ENCODE measurements at regions not wholly inside any gene's neighbourhood (a gene's known extent, or its start where the extent isn't known, plus 50 kb on each side); places are given as distances from the start of the nearest gene placed in this dataset.

DNA sequence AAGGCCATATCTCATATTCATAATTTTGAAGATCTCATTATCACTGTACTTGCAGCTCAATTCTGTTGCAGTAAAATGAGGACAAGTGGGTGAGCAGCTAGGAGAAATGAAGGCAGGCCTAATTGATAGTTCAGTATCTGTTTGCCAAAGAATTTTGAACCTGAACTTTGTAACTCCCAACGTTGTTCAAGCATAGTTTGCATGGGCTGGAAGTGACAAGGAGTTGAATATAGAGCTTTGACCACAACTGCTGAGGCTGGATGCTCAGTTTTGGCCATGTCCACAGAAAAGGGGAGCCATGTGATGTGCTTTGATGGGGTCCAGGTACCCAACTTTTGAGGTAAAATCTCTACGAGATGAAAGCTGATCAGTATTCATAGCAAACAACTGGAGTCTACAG, 177.5 kb downstream of the NXNL2 start:
- Mint-ChIP-seq H3K27ac (no peak overlapping the region), H3K4me1 (ENCODE audit: low read depth) (no peaks in the 10 kb centered on the region), H3K4me3 (no peak overlapping the region), H3K27me3 (ENCODE audit: low read depth) (peaks cover 16% of the 10 kb centered on the region), H3K9me3 (peaks cover 0 to 4% of the 10 kb centered on the region in 2 donors), H3K36me3 (ENCODE audit: insufficient read depth in 2 of 2) (no peaks in the 10 kb centered on the region)
- no peak for DNase-seq
- no peak for ATAC-seq (replicated peaks in 1 of 2)

- no peaks in the 10 kb centered on the region for H3K36me3 Mint-ChIP-seq (ENCODE audit: insufficient read depth in 2 of 2)
- H3K27me3 Mint-ChIP-seq (ENCODE audit: low read depth) = peaks cover 22% of the 10 kb centered on the region
- DNase-seq = no peak
- no peak overlapping the region for H3K4me3 Mint-ChIP-seq
- no peaks in the 10 kb centered on the region for H3K4me1 Mint-ChIP-seq (ENCODE audit: low read depth)
- no peak for ATAC-seq (replicated peaks in 1 of 2)
- peaks cover 0 to 4% of the 10 kb centered on the region in 2 donors for H3K9me3 Mint-ChIP-seq
- H3K27ac Mint-ChIP-seq = no peak overlapping the region
These were observed 178.0 kb downstream of the NXNL2 start for GRCh38 chr9:88713010-88713409.

DNA sequence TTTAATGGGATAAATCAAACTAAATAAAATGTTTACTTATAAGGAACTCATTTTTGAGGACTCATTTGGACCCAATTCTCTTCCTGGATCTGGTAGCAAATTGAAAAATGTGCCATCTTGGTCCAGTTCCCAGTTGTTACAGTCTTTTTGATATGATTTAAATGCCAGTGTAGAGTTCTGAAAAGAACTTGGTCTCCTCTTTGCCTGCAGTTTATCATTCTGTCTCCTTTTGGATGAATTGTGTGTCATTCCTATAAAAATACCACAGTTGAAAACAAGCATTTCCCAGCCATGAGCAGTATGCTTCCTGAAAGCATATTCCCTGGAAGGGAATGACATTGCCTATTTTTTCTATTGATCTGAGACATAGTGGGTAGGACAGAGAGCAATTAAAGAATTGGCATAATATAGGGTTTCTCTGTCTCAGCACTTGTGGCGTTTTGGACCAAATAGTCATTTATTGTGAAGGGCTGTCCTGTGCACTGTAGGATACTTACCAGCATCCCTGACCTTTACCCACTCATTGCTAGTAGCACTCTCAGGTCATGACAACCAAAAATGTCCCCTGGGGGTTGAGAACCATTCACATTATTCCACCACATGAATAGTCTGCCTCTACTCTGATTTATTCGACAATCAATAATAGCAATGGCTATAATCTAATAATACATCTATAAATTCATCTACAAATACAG, 181.8 kb downstream of the NXNL2 start:
- Mint-ChIP-seq H3K9me3 (peaks cover 0 to 4% of the 10 kb centered on the region in 2 donors), H3K27ac (no peak overlapping the region), H3K36me3 (ENCODE audit: insufficient read depth in 2 of 2) (no peaks in the 10 kb centered on the region), H3K4me3 (no peak overlapping the region), H3K27me3 (ENCODE audit: low read depth) (peaks cover 39% of the 10 kb centered on the region), H3K4me1 (ENCODE audit: low read depth) (no peaks in the 10 kb centered on the region)
- DNase-seq (no peak), ATAC-seq (replicated peaks in 1 of 2) (no peak)

DNA sequence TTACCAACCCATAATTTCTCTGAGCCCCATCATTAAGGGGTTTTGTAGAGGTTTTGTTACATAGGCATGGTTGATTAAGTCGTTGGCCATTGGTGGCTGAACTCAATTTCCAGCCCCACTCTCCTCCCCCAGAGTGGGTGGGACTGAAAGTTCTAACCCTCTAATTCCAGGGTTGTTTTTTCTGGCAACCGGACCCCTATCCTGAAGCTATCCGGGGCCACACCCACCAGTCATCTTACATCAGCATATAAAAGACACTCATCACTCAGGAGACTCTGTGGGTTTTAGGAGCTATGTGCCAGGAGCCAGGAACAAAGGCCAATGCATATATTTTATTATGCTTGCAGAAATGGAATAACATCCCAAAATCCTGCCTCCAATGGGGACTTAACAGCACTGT, 186.0 kb downstream of the NXNL2 start:
- Mint-ChIP-seq H3K9me3 (no peaks in the 10 kb centered on the region), H3K4me3 (no peak overlapping the region), H3K4me1 (ENCODE audit: low read depth) (no peaks in the 10 kb centered on the region)

DNA sequence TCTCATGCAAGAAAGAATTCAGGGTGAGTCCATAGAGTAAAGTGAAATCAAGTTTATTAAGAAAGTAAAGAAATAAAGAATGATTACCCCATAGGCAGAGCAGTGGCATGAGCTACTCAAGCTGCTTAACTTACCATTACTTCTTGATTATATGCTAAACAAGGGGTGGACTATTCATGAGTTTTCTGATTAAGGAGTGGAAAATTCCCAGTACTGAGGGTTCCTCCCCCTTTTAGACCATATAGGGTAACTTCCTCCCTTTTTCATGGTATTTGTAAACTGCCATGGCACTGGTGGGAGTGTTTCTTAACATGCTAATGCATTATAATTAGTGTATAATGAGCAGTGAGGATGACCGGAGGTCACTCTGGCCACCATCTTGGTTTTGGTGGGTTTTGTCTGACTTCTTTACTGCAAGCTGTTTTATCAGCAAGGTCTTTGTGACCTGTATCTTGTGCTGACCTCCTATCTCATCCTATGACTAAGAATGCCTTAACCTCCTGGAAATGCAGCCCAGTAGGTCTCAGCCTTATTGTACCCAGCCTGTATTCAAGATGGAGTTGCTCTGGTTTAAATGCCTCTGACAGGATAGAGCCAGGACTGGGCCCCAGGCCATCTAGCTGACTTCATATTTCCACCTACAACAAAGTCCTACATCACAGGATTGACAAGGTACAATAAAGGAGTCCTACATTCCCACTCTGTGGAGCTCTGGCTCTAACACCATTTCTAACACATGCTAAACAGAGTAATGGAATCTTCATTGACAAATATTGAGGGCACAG, 186.7 kb downstream of the NXNL2 start:
- H3K4me1 Mint-ChIP-seq (ENCODE audit: low read depth) = no peaks in the 10 kb centered on the region
- ATAC-seq (replicated peaks in 1 of 2) = no peak
- no peak overlapping the region for H3K27ac Mint-ChIP-seq
- H3K9me3 Mint-ChIP-seq = no peaks in the 10 kb centered on the region
- H3K36me3 Mint-ChIP-seq (ENCODE audit: insufficient read depth in 2 of 2) = no peaks in the 10 kb centered on the region
- peaks cover 33% of the 10 kb centered on the region for H3K27me3 Mint-ChIP-seq (ENCODE audit: low read depth)
- H3K4me3 Mint-ChIP-seq = no peak overlapping the region
- DNase-seq = no peak

More for the DNA sequence above, 186.0 kb downstream of the NXNL2 start:
- Mint-ChIP-seq H3K36me3 (ENCODE audit: insufficient read depth in 2 of 2) (no peaks in the 10 kb centered on the region), H3K27me3 (ENCODE audit: low read depth) (peaks cover 36% of the 10 kb centered on the region), H3K27ac (no peak overlapping the region)
- DNase-seq (no peak), ATAC-seq (replicated peaks in 1 of 2) (no peak)

GRCh38 chr9:88722753-88723152, 187.8 kb downstream of the NXNL2 start:
- H3K27me3 Mint-ChIP-seq (ENCODE audit: low read depth) = peaks cover 28% of the 10 kb centered on the region

GRCh38 chr9:88723751-88724150, 188.8 kb downstream of the NXNL2 start:
- Mint-ChIP-seq H3K27ac (no peak overlapping the region), H3K36me3 (ENCODE audit: insufficient read depth in 2 of 2) (no peaks in the 10 kb centered on the region), H3K9me3 (no peaks in the 10 kb centered on the region), H3K4me3 (no peak overlapping the region), H3K27me3 (ENCODE audit: low read depth) (peaks cover 21% of the 10 kb centered on the region), H3K4me1 (ENCODE audit: low read depth) (no peaks in the 10 kb centered on the region)
- no peak for ATAC-seq (replicated peaks in 1 of 2)
- no peak for DNase-seq

More at GRCh38 chr9:88722753-88723152, 187.8 kb downstream of the NXNL2 start:
- Mint-ChIP-seq H3K27ac (no peak overlapping the region), H3K9me3 (no peaks in the 10 kb centered on the region), H3K4me1 (ENCODE audit: low read depth) (no peaks in the 10 kb centered on the region), H3K36me3 (ENCODE audit: insufficient read depth in 2 of 2) (no peaks in the 10 kb centered on the region), H3K4me3 (no peak overlapping the region)
- no peak for DNase-seq
- ATAC-seq (replicated peaks in 1 of 2) = no peak

DNA sequence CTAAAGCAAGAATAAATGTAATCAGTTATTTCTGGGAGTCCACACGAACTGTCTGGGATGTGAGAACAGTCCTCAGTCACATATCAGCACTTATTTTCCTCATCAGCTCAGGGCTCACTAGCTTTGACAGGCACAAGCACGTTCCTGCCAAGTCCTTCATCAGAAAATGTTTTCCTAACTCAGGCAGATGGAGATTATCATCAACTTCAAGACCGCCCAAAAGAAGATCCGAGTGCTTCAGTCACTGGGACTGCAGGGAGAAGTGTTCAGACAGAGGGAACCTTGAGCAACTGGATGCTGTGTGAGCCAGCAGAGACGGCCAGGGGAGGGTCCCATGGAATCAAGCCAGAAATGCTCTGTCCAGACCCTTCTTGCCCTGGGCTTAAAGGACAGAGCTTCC, 189.4 kb downstream of the NXNL2 start:
- Mint-ChIP-seq H3K4me1 (ENCODE audit: low read depth) (no peaks in the 10 kb centered on the region), H3K9me3 (no peaks in the 10 kb centered on the region), H3K36me3 (ENCODE audit: insufficient read depth in 2 of 2) (no peaks in the 10 kb centered on the region), H3K27ac (no peak overlapping the region), H3K4me3 (no peak overlapping the region), H3K27me3 (ENCODE audit: low read depth) (peaks cover 15% of the 10 kb centered on the region)
- no peak for DNase-seq
- ATAC-seq (replicated peaks in 1 of 2) = no peak

GRCh38 chr9:88725300-88726019, 190.5 kb downstream of the NXNL2 start:
- ATAC-seq (replicated peaks in 1 of 2) = no peak
- Mint-ChIP-seq H3K27ac (no peak overlapping the region), H3K36me3 (ENCODE audit: insufficient read depth in 2 of 2) (no peaks in the 10 kb centered on the region), H3K4me3 (no peak overlapping the region), H3K4me1 (ENCODE audit: low read depth) (no peaks in the 10 kb centered on the region), H3K27me3 (ENCODE audit: low read depth) (peaks cover 11% of the 10 kb centered on the region), H3K9me3 (peaks cover 0 to 4% of the 10 kb centered on the region in 2 donors)
- no peak for DNase-seq

- Mint-ChIP-seq H3K27me3 (ENCODE audit: low read depth) (peaks cover 10% of the 10 kb centered on the region), H3K27ac (no peak overlapping the region), H3K4me1 (ENCODE audit: low read depth) (no peaks in the 10 kb centered on the region), H3K36me3 (ENCODE audit: insufficient read depth in 2 of 2) (no peaks in the 10 kb centered on the region), H3K4me3 (no peak overlapping the region), H3K9me3 (peaks cover 2 to 7% of the 10 kb centered on the region in 2 donors)
- ATAC-seq (replicated peaks in 1 of 2) = no peak
- no peak for DNase-seq
These were observed 191.8 kb downstream of the NXNL2 start for GRCh38 chr9:88726803-88727202.

DNA sequence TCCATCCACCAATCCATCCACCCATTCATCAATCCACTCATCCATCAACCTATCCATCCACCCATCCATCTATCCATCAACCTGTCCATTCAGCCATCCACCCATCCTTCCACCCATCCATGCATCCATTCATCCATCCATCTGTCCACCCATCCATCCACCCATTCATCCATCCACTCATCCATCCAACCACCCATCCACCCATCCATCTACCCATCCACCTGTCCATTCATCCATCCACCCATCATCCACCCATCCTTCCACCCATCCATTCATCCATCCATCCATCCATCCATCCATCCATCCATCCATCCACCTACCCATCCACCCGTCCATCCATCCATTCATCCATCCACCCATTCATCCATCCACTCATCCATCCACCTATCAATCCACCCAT, 195.8 kb downstream of the NXNL2 start:
- Mint-ChIP-seq H3K9me3 (peaks cover 2 to 7% of the 10 kb centered on the region in 2 donors), H3K27me3 (ENCODE audit: low read depth) (peaks cover 11% of the 10 kb centered on the region), H3K27ac (no peak overlapping the region), H3K4me3 (no peak overlapping the region), H3K4me1 (ENCODE audit: low read depth) (no peaks in the 10 kb centered on the region), H3K36me3 (ENCODE audit: insufficient read depth in 2 of 2) (no peaks in the 10 kb centered on the region)
- no peak for DNase-seq
- ATAC-seq (replicated peaks in 1 of 2) = no peak

DNA sequence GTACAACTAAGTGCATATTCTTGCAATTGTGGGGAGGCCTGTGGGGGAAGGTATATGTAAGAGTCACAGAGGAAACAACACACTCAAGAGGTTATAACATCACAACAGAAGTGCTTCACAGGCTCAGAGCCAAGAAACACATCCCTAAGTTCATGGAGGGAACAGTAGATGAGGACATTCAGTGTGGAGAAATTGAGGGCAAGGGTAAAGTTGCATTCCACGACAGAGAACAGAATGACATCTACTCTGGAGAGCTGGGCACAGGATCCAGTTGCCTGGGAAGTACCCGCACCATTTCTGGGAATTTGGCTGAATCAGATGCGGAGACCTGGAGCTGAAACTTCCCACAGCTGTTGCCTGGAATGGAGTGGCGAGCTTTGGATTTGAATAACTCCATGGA, 197.2 kb downstream of the NXNL2 start:
- no peak for ATAC-seq (replicated peaks in 1 of 2)
- no peak for DNase-seq
- Mint-ChIP-seq H3K36me3 (ENCODE audit: insufficient read depth in 2 of 2) (no peaks in the 10 kb centered on the region), H3K4me1 (ENCODE audit: low read depth) (no peaks in the 10 kb centered on the region), H3K27me3 (ENCODE audit: low read depth) (peaks cover 12% of the 10 kb centered on the region), H3K4me3 (no peak overlapping the region), H3K27ac (no peak overlapping the region), H3K9me3 (peaks cover 2 to 7% of the 10 kb centered on the region in 2 donors)
